Fibroblast of skin of right biceps (primary cell): ENCODE measurements at regions not wholly inside any gene's neighbourhood (a gene's known extent, or its start where the extent isn't known, plus 50 kb on each side); places are given as distances from the start of the nearest gene placed in this dataset.

Experiments used
- DNase-seq: peaks from one replicate; pipeline ENCODE4 v3.0.0-alpha.2; 2013

GRCh38 chr2:188158337-188159100 is 133.2 kb upstream of the GULP1 start:
- DNase-seq = peak; percentile 39

DNA sequence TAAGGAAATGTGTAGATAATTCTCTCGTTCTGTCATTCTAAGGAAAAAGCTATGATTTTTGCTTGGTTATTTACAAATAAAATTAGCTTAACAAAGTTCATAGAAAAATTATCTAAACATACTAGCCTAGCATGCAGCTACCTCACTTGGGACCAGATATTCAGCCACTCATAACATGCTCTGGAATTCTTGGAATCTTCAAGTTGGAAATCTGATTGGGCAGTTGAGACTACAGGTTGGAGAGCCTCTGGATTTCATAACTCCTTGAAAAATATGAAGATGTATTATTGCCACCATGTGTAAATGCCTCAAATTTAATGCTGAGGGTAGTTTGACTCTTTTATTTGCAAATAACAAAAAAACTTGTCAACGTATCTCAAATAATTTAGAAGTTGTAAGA is 132.2 kb upstream of the GULP1 start:
- peak; percentile 12 for DNase-seq

DNA sequence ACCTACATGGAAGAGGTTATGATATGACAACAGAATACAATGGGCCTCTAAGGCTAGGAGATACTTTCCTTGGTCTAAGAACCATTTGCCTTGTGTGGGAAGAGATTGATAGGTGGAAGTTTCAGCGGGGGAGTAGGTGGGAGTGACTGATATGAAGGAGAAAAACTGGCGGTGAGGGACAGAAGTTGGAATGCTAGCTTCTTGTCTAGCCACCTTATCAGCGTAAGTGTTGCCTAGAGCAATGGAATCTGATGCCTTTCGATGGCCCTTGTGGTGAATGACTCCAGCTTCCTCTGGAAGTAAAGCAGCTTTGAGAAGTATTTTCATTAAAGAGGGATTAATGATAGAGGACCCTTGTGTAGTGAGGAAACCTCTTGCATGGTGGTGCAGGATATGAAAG is 121.3 kb upstream of the GULP1 start:
- DNase-seq = no peak

DNA sequence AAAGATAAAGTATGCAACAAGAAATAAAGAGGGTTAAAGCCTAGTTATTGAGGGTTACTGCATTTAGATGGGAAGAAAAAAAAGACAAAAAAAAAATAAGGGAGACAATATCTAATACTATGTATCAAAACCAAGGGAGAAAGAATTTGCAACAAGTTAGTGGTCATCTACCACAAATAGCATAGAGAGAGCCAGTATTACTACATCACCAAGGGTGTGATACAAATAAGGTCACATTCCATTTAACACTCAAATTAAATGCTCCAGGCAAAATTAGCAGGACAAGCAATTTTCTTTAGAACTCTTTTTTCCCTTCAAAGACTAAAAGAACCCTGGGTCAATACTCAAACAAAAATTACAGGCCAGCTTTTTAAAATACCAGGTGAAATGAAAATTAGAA is 115.1 kb upstream of the GULP1 start:
- DNase-seq = no peak

DNA sequence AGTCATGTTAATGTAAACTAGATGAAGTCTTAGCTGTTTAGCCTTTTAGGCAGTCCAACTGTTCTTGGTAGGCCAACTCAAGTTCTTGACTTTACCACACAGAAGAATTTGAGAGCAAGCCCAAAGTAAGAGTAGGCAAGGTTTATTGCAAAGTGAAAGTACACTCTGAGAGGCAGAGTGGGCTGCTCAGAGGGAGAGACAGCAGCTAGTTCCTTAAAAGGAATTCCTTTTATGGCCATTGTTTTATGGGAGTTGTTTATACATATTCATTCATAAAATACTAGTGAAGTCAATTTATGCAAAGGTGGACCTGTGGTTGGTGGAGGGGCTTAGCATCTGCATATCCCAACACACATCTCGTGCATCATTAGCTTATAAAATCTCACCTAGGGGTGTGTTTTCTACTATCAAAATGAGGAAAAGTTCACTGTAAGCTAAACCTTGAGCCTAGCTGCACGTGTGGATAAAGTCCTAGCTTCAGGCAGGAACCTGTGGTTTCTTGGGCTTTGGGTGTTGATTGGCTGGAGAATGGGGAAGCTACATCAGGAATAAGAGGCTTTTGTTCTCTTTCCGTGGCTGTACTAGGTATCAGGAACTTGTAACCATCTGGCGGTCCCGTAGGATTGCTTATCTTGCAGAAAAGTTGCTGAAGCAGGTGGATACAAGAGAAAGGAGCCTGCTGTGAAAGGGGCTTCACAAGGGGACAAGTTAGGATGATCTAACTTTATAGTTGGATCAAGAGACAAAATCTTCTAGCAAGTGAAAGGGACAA is 110.4 kb upstream of the GULP1 start:
- DNase-seq = no peak

DNA sequence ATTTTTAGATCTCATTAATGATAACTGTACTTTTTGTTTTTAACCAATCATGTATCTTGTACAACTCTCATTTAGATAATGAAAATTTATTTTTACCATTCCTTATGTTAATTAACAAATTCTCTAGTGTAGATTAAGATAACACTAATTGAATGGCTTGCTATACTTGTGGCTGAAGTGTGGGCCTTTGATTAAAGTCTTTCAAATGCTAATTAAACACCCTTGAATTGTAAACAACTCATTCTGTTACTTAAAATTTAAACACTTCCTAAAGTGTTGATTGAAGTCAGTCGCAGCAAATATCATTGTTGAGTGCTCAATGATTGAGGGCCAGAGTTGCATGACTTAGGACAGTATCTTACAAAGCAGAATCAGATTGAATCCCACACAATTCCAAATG is 109.8 kb upstream of the GULP1 start:
- no peak for DNase-seq

DNA sequence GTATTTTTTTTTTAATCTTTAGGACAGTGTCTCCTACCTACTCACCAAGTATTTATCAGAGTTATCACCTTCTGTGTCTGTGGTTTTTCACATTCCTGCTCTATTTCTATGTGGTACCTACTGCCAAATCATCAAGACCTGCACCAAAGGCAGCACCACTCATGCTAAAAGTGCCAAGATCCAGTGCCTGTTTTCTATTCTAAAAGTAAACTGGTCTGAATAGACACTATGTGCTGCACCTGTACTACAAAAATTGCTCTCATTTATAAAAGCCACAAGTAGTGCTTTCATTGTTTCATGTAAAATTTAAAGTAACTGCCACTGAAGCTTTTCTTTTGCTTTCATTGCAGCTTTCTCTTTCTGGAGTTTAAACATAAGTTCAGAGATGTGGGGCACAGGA is 103.9 kb upstream of the GULP1 start:
- no peak for DNase-seq

- peak; percentile 29 for DNase-seq
These were observed 102.3 kb upstream of the GULP1 start for GRCh38 chr2:188189356-188189755.

DNA sequence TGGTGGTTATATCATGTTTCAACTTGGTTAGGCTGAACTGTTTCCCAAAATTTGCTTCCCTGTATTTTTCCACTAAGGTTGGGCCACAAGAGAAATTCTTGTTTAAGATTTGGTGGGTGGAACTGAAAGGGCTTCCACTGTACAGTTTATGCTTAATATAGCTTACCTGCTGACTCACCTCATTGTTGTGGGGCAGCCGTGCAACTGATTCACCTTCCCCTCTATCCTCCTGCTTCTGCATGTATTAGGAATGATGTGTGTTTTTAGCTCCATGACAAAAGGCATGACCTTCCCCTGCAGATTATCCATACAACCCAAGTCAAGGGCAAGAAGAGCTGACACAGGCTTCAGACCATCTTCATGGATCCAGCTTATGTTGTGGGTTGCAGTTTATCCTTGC is 98.4 kb upstream of the GULP1 start:
- no peak for DNase-seq

DNA sequence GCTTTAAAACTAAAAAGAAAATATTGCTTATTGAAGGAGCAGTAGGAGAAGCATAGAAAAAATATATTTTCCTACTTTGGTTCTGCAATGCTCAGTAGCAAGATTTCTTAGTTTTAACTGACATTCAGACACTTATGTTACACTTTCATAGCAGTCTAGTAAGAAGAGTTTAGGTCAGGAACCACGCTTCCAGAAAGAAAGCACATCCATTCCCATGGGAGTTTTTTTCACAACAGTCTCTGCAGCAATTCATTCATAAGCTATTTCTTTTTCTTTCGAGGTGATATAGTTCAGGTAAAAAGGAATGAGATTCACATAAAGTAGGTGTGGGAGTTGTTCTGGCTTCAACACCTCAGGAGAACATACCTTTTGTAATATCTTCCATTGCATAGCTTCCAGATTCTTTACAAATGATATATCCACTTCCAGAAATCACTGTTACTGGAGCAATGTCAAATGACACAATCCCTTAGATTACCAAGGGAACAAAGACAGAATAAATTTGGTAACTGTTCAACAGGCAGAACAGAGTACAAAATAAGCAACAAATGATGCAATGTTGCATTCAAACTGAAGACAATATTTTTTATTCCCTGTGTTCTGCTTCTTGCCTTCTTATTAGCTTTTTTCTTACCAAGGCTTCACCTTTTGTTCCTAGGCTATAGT is 95.2 kb upstream of the GULP1 start:
- peak; percentile 34 for DNase-seq

GRCh38 chr2:188199716-188200128 is 92.0 kb upstream of the GULP1 start:
- peak; percentile 95 for DNase-seq

GRCh38 chr2:188201639-188202038 is 90.0 kb upstream of the GULP1 start:
- no peak for DNase-seq

DNA sequence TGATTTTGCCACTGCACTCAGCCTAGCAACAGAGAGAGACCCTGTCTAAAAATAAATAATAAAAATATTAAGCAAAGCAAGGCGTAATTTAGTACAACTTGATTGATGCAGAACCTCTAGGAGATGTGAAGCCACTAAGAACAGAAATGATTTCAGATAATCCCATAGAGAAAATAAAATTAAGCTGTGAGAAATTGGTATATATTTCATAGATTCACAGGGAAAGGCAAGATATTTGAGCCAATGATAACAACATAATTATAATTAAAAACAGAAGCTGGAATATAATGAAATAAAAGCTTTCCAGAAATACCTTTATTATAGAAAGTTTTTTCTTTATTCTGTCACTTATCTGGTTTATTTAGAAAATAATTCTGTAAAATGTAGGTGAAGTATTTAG is 88.9 kb upstream of the GULP1 start:
- no peak for DNase-seq

GRCh38 chr2:188203776-188204175 is 87.9 kb upstream of the GULP1 start:
- DNase-seq = no peak

GRCh38 chr2:188204824-188205223 is 86.8 kb upstream of the GULP1 start:
- DNase-seq = no peak

GRCh38 chr2:188207554-188207953 is 84.1 kb upstream of the GULP1 start:
- DNase-seq = no peak

GRCh38 chr2:188209218-188209617 is 82.5 kb upstream of the GULP1 start:
- DNase-seq = no peak

GRCh38 chr2:188217264-188217663 is 74.4 kb upstream of the GULP1 start:
- no peak for DNase-seq

GRCh38 chr2:188219541-188219940 is 72.1 kb upstream of the GULP1 start:
- no peak for DNase-seq

DNA sequence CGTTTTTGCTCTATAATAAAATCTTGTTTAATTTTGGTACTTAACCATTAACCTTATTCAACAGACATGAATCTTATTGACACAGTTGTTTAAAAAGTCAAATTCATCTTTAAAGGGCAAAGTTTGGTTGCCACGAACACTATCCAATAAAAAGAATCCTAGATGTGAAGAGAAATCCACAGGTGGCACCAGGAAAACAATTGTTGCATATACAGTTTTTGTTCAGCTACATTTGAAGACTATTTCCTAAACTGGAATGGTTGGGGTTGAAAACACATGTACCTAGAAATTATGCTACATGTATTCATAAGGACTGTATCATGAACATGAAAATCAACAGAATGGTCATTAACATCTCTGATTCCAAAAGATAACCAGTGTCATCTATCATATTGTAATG is 71.1 kb upstream of the GULP1 start:
- DNase-seq = no peak

DNA sequence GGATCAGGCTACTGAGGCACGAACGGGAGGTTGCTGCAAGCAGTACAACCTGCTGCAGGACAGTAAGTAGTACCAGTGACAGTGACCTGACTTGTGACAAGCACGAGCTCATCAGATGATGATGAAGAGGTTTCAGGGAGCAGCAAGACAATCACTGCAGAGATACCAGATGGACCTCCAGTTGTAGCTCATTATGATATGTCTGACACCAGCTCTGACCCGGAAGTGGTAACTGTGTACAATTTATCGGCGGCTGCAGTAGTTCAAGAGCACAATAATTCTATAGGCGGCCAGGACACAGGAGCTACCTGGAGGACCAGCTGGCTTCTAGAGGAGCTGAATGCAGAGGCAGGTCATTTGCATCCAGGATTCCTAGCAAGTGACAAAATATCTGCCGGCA is 64.0 kb upstream of the GULP1 start:
- DNase-seq = no peak

- DNase-seq = no peak
These were observed 56.3 kb upstream of the GULP1 start for GRCh38 chr2:188235364-188235763.

DNA sequence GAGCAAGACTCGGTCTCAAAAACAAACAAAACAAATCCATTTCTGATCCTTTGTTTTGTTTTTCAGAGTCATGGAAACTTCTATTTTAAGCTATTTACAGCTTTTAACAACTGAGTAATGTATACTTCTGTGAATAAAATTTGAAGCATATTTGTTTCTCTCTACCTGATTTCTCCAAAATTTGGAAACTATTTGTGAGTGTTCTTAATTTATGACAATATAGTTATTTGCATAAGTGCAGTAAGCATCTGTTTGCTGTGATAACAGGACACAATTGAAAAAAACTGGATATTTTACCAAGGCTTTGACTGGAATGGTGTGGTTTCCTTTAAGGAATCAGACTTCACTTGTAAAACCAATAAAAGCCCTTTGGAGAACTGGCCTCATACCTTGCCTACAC is 53.3 kb upstream of the GULP1 start:
- DNase-seq = no peak
